ENCODE measurements at regions not wholly inside any gene's neighbourhood (a gene's known extent, or its start where the extent isn't known, plus 50 kb on each side); places are given as distances from the start of the nearest gene placed in this dataset.

- Histone ChIP-seq H3K4me3 (no peak overlapping the region), H3K4me1 (no peaks in the 10 kb centered on the region), H3K27ac (replicated peaks) (no peak overlapping the region), H3K36me3 (no peaks in the 10 kb centered on the region), H3K9me3 (replicated peaks) (peaks cover 15% of the 10 kb centered on the region), H3K27me3 (ENCODE audit: low read depth) (no peaks in the 10 kb centered on the region)
- TF ChIP-seq CTCF (IDR thresholded peaks at IDR 0.05; ENCODE audit: borderline replicate concordance), result no peak
- DNase-seq, result no peak
- intact Hi-C loops (cut with micrococcal nuclease), result no loop called here
Measured at GRCh38 chr5:15080219-15080618, 208.6 kb upstream of the ANKH start.

GRCh38 chr5:15079566-15079965 is 208.0 kb upstream of the ANKH start:
- no peak for DNase-seq
- no peaks in the 10 kb centered on the region for H3K27me3 ChIP-seq (ENCODE audit: low read depth)
- intact Hi-C loops (cut with micrococcal nuclease), result no loop called here

GRCh38 chr5:15074651-15075050 is 203.1 kb upstream of the ANKH start:
- intact Hi-C loops (cut with micrococcal nuclease), result no loop called here

More at GRCh38 chr5:15079566-15079965, 208.0 kb upstream of the ANKH start:
- Histone ChIP-seq H3K9me3 (replicated peaks) (peaks cover 15% of the 10 kb centered on the region), H3K27ac (replicated peaks) (no peak overlapping the region), H3K36me3 (no peaks in the 10 kb centered on the region), H3K4me1 (no peaks in the 10 kb centered on the region), H3K4me3 (no peak overlapping the region)
- no peak for TF ChIP-seq CTCF (IDR thresholded peaks at IDR 0.05; ENCODE audit: borderline replicate concordance)

GRCh38 chr5:15073453-15073852 is 201.9 kb upstream of the ANKH start:
- H3K4me3 ChIP-seq, result no peak overlapping the region
- no peak overlapping the region for H3K27ac ChIP-seq (replicated peaks)
- no peaks in the 10 kb centered on the region for H3K9me3 ChIP-seq (replicated peaks)
- no peak for TF ChIP-seq CTCF (IDR thresholded peaks at IDR 0.05; ENCODE audit: borderline replicate concordance)
- no peak for DNase-seq
- intact Hi-C loops (cut with micrococcal nuclease), result no loop called here
- no peaks in the 10 kb centered on the region for H3K4me1 ChIP-seq
- H3K36me3 ChIP-seq, result no peaks in the 10 kb centered on the region
- H3K27me3 ChIP-seq (ENCODE audit: low read depth), result no peaks in the 10 kb centered on the region

More at GRCh38 chr5:15074651-15075050, 203.1 kb upstream of the ANKH start:
- no peak for TF ChIP-seq CTCF (IDR thresholded peaks at IDR 0.05; ENCODE audit: borderline replicate concordance)
- H3K4me1 ChIP-seq, result no peaks in the 10 kb centered on the region
- no peaks in the 10 kb centered on the region for H3K27me3 ChIP-seq (ENCODE audit: low read depth)
- no peak for DNase-seq
- H3K36me3 ChIP-seq, result no peaks in the 10 kb centered on the region
- no peaks in the 10 kb centered on the region for H3K9me3 ChIP-seq (replicated peaks)
- H3K4me3 ChIP-seq, result no peak overlapping the region
- H3K27ac ChIP-seq (replicated peaks), result no peak overlapping the region

GRCh38 chr5:15070907-15071306 is 199.3 kb upstream of the ANKH start:
- Histone ChIP-seq H3K36me3 (no peaks in the 10 kb centered on the region), H3K4me3 (no peak overlapping the region), H3K4me1 (no peaks in the 10 kb centered on the region), H3K27ac (replicated peaks) (no peak overlapping the region), H3K27me3 (ENCODE audit: low read depth) (no peaks in the 10 kb centered on the region), H3K9me3 (replicated peaks) (no peaks in the 10 kb centered on the region)
- intact Hi-C loops (cut with micrococcal nuclease), result no loop called here
- no peak for DNase-seq
- TF ChIP-seq CTCF (IDR thresholded peaks at IDR 0.05; ENCODE audit: borderline replicate concordance), result no peak
